Colonic mucosa (tissue), 4 donors: ENCODE measurements at regions not wholly inside any gene's neighbourhood (a gene's known extent, or its start where the extent isn't known, plus 50 kb on each side); places are given as distances from the start of the nearest gene placed in this dataset.

ENCODE experiments used
- DNase-seq: peaks from one replicate; pipeline ENCODE4 v3.0.0-alpha.2; 2020
- H3K27ac ChIP-seq: fragments of 200-600 bp; one replicate; pipeline ENCODE4 v1.8.0; 2021
- H3K27me3 ChIP-seq: fragments of 200-600 bp; one replicate; pipeline ENCODE4 v1.8.0; 2021
- H3K36me3 ChIP-seq: fragments of 200-600 bp; one replicate; pipeline ENCODE4 v1.8.0; 2021
- H3K4me1 ChIP-seq: fragments of 200-600 bp; one replicate; pipeline ENCODE4 v1.8.0; 2021; ENCODE audit warnings: mild to moderate bottlenecking
- H3K4me3 ChIP-seq: fragments of 200-600 bp; one replicate; pipeline ENCODE4 v1.8.0; 2021
- H3K9ac ChIP-seq, 2 donors: one replicate each; pipeline ENCODE4 v1.7.0; 2013; ENCODE audit warnings: control low read depth in 2 of 2, low read depth in 2 of 2, low read length in 2 of 2
- H3K9me3 ChIP-seq: fragments of 200-600 bp; one replicate; pipeline ENCODE4 v1.8.0; 2021
- intact Hi-C: fragments of 100-400 bp; cut with DNase I; formaldehyde crosslinking; loops from one replicate; pipeline ENCODE4 v1.14.1; 2022
- TF ChIP-seq, protein P1 (sequence below): fragments of 200-600 bp; IDR thresholded peaks from one replicate; pipeline ENCODE4 v1.8.0; 2022; ENCODE audit warnings: antibody characterized with exemption, mild to moderate bottlenecking
- donor health status: healthy.
- donor health status: DM: no; HTN: no; CAD: no.
- donor health status: DM: no; HTN: no; CAD: no.

DNA sequence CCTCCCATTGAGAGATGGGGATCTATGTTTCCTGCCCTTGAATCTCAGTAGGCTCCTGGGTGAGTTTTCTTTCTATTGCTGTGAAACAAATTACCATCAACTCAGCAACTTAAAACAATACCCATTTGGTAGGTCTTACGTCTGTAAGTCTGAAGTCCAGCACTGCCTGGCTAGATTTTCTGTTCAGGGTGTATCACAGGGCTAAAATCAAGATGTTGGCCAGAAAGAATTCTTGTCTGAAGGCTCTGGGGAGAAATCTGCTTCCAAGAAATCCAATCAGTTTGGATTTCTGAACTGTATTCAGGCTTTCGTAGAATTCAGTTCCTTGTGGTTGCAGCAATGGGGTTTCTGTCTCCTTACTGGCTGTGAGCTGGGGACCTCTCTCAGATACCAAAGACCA, 99.6 kb upstream of the SLC24A3 start:
- no peaks in the 10 kb centered on the region for H3K36me3 ChIP-seq
- H3K27ac ChIP-seq, result no peak overlapping the region
- H3K4me1 ChIP-seq, result no peaks in the 10 kb centered on the region
- no peak overlapping the region for H3K9ac ChIP-seq
- no peak for DNase-seq
- H3K9me3 ChIP-seq, result no peaks in the 10 kb centered on the region
- no peaks in the 10 kb centered on the region for H3K27me3 ChIP-seq
- H3K4me3 ChIP-seq, result no peak overlapping the region
- intact Hi-C loops, result no loop called here
- TF ChIP-seq, protein P1, sequence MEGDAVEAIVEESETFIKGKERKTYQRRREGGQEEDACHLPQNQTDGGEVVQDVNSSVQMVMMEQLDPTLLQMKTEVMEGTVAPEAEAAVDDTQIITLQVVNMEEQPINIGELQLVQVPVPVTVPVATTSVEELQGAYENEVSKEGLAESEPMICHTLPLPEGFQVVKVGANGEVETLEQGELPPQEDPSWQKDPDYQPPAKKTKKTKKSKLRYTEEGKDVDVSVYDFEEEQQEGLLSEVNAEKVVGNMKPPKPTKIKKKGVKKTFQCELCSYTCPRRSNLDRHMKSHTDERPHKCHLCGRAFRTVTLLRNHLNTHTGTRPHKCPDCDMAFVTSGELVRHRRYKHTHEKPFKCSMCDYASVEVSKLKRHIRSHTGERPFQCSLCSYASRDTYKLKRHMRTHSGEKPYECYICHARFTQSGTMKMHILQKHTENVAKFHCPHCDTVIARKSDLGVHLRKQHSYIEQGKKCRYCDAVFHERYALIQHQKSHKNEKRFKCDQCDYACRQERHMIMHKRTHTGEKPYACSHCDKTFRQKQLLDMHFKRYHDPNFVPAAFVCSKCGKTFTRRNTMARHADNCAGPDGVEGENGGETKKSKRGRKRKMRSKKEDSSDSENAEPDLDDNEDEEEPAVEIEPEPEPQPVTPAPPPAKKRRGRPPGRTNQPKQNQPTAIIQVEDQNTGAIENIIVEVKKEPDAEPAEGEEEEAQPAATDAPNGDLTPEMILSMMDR, result no peak

DNA sequence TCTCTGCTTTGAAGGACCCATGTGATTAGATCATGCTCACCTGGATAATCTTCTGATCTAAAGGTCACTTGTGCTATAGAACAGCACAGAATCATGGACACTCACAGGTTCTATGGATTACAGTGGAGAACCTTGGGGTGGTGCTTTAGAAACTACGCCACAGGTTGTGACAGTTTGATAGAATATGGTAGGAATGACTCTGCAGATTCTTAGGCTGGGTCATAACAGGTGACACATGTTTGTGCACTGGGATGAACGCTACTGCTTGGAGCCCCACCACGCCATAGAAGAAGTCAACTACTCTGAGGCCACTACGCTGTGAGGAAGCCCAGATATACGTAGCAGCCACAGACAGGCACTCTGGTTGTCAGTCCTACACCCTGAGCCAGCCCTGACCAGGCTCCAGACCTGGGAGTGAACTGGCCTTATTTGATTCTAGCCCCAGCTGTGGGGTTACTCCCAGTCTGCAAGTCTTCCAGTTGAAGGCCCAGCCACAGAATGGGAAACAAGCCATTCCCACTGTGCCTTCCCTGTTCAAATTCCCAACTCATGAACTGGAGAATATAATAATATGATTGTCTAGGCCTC, 99.0 kb upstream of the SLC24A3 start:
- Histone ChIP-seq H3K9me3 (no peaks in the 10 kb centered on the region), H3K27ac (no peak overlapping the region), H3K4me3 (no peak overlapping the region), H3K4me1 (no peaks in the 10 kb centered on the region), H3K27me3 (no peaks in the 10 kb centered on the region), H3K9ac (no peak overlapping the region), H3K36me3 (no peaks in the 10 kb centered on the region)
- DNase-seq, result no peak
- intact Hi-C loops, result no loop called here
- TF ChIP-seq, protein P1, result no peak

DNA sequence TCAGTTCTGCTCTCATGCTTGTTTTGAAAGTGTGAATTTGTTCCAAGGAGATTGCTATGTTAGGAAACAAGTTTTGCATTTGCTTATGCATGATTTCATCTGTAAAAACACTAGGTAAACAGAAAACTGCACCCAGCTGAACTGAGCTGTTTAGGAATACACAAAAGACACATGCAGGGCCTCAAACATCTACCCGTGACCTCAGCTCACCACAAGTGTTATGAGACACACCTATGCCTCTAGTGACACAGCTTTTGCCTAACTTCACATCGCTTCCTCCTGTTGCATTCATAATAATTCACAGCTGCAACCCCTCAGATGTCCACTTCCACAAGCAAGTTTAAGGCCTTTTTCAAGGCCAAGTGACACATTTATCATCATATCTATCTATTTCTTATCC, 98.0 kb upstream of the SLC24A3 start:
- intact Hi-C loops, result no loop called here
- no peak for DNase-seq
- Histone ChIP-seq H3K27ac (no peak overlapping the region), H3K4me1 (no peaks in the 10 kb centered on the region), H3K9me3 (no peaks in the 10 kb centered on the region), H3K36me3 (no peaks in the 10 kb centered on the region), H3K9ac (no peak overlapping the region), H3K4me3 (no peak overlapping the region), H3K27me3 (no peaks in the 10 kb centered on the region)
- TF ChIP-seq, protein P1, result no peak

DNA sequence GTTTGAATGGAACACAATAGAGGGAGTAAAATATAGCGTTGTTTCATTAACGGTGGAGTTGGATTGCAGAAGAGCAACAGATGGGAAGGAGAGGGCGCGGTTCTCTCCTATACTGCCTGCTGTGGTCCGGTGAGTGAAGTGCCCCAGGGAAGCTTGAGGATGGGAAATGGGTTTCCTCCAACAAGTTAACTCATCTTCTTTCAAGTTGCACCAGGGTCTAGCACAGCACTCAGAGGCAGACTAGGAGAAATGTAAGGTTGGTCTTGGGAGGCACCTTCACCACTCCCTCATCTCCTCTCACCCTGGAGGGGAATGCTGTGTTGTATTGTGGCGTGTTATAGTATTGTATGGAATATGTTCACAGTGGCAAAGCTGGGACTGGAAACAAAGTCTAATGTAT, 96.9 kb upstream of the SLC24A3 start:
- H3K9me3 ChIP-seq, result no peaks in the 10 kb centered on the region
- DNase-seq, result no peak
- H3K4me3 ChIP-seq, result no peak overlapping the region
- no peaks in the 10 kb centered on the region for H3K4me1 ChIP-seq
- no peaks in the 10 kb centered on the region for H3K27me3 ChIP-seq
- H3K36me3 ChIP-seq, result no peaks in the 10 kb centered on the region
- TF ChIP-seq, protein P1, result no peak
- intact Hi-C loops, result no loop called here
- H3K9ac ChIP-seq, result no peak overlapping the region
- H3K27ac ChIP-seq, result no peak overlapping the region

DNA sequence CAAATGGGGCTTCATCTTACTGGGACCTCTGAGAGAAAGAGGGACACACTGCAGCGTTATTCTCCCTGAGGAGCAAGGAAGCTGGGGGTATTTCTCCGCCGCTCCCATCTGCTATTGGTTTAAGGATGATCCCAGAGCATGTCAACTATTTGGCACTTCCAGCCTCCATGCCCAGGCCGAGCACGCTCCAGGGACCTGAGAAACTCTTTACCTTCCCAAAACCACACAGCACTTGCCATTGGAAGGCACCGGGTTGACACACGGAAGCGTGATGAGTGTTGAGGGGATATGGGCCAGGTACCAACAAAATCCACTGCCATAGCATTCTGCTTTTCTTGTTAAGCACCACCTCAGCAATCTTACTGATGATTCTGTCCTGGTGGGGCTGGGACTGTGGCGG, 92.4 kb upstream of the SLC24A3 start:
- H3K4me1 ChIP-seq, result no peaks in the 10 kb centered on the region
- H3K27me3 ChIP-seq, result no peaks in the 10 kb centered on the region
- H3K4me3 ChIP-seq, result no peak overlapping the region
- intact Hi-C loops, result no loop called here
- no peaks in the 10 kb centered on the region for H3K36me3 ChIP-seq
- no peaks in the 10 kb centered on the region for H3K9me3 ChIP-seq
- DNase-seq, result no peak
- TF ChIP-seq, protein P1, result no peak
- no peak overlapping the region for H3K9ac ChIP-seq
- H3K27ac ChIP-seq, result no peak overlapping the region
